Stomach (tissue), 4 donors: ENCODE measurements at regions not wholly inside any gene's neighbourhood (a gene's known extent, or its start where the extent isn't known, plus 50 kb on each side); places are given as distances from the start of the nearest gene placed in this dataset.

ENCODE experiments used
- CTCF ChIP-seq, 7 experiments: fragments of 450-650 bp in 4 of 7; fragments of 200-600 bp in 3 of 7; sonication (generic) in 3 of 7; IDR thresholded peaks; one replicate each; pipeline ENCODE4 v1.5.1; 2016 to 2019; ENCODE audit warnings: antibody characterized with exemption in 7 of 7, control low read depth in 2 of 7, mild to moderate bottlenecking in 1 of 7
- POLR2A ChIP-seq, 4 donors: fragments of 450-650 bp; IDR thresholded peaks; one replicate each; pipeline ENCODE4 v1.6.1; 2016; ENCODE audit warnings: antibody characterized with exemption in 4 of 4, control low read depth in 2 of 4, mild to moderate bottlenecking in 1 of 4, moderate library complexity in 1 of 4

GRCh38 chr21:19850157-19850556 lies 1148.1 kb upstream of the NCAM2 start:
- TF ChIP-seq CTCF (IDR thresholded peaks at IDR 0.05) (no peak), POLR2A (IDR thresholded peaks at IDR 0.05) (no peak)
